Psoas muscle (tissue), 7 donors: ENCODE measurements at regions not wholly inside any gene's neighbourhood (a gene's known extent, or its start where the extent isn't known, plus 50 kb on each side); places are given as distances from the start of the nearest gene placed in this dataset.

ENCODE experiments used
- ATAC-seq, 4 donors: fragments of 200-7000 bp; cut with Tn5 transposase; one replicate each; pipeline ENCODE4 v1.9.1; 2020; ENCODE audit warnings: moderate library complexity in 3 of 4, mild to moderate bottlenecking in 2 of 4
- DNase-seq, 2 donors: peaks; one replicate each; pipeline ENCODE4 v3.0.0-alpha.2; 2020
- H3K27ac ChIP-seq: fragments of 200-600 bp; one replicate; pipeline ENCODE4 v1.8.0; 2022
- H3K27me3 ChIP-seq, 3 donors: fragments of 200-600 bp in 1 of 3; one replicate each; pipeline versions ENCODE4 v1.6.1 to v1.8.0; 2013 to 2022; ENCODE audit warnings: low read length in 2 of 3, mild to moderate bottlenecking in 2 of 3, moderate library complexity in 1 of 3; ENCODE audit not compliant: insufficient read depth in 3 of 3
- H3K36me3 ChIP-seq, 2 donors: fragments of 200-600 bp in 1 of 2; one replicate each; pipeline versions ENCODE4 v1.6.1 to v1.8.0; 2013 to 2022; ENCODE audit warnings: low read depth in 1 of 2, mild to moderate bottlenecking in 1 of 2, moderate library complexity in 1 of 2; ENCODE audit not compliant: insufficient read depth in 1 of 2
- H3K4me1 ChIP-seq: fragments of 200-600 bp; one replicate; pipeline ENCODE4 v1.8.0; 2022
- H3K4me3 ChIP-seq: fragments of 200-600 bp; one replicate; pipeline ENCODE4 v1.8.0; 2022; ENCODE audit warnings: mild to moderate bottlenecking
- H3K9me3 ChIP-seq: fragments of 200-600 bp; one replicate; pipeline ENCODE4 v1.8.0; 2022
- CTCF ChIP-seq: fragments of 200-600 bp; IDR thresholded peaks from one replicate; pipeline ENCODE4 v1.8.0; 2022; ENCODE audit warnings: antibody characterized with exemption
- WGBS, 3 donors: extraction: QIAGEN DNeasy Blood & Tissue Kit; methylation state at CpG; one replicate each; pipeline versions ENCODE4 v1.1.6 to v1.1.7; 2013; 5-methylcytosine and 5-hydroxymethylcytosine counted together
- intact Hi-C, 2 donors: fragments of 100-400 bp; cut with DNase I; formaldehyde crosslinking; loops; one replicate each; pipeline versions ENCODE4 v1.11.0 to v1.14.2; 2022
- donor health status: healthy with polysubstance abuse.
- donor health status: DM: no; HTN: no; CAD: no; lungs with moderate emphysema.
- donor health status: Bipolar disorder and iron deficiency.
- donor health status: healthy.
- donor health status: DM: yes; HTN: yes; CAD: no.
- donor health status: DM: no; HTN: no; CAD: no.
- donor health status: DM: yes; HTN: yes; CAD: no.

- Histone ChIP-seq H3K4me3 (no peak overlapping the region), H3K9me3 (no peaks in the 10 kb centered on the region), H3K27me3 (no peaks in the 10 kb centered on the region), H3K27ac (no peak overlapping the region), H3K4me1 (peaks cover 25% of the 10 kb centered on the region), H3K36me3 (no peaks in the 10 kb centered on the region)
- no peak for DNase-seq
- intact Hi-C loops: no loop called here
- no peak for TF ChIP-seq CTCF
- WGBS, 3 donors: 83 to 86% (median 84%) methylated on average over 16 of the region's 16 CpGs
- ATAC-seq: no peak
Measured at GRCh38 chr17:77455891-77456260, 315.1 kb downstream of the SEC14L1 start.

- WGBS, 3 donors: 93 to 96% (median 93%) methylated on average over 17 to 18 of the region's 18 CpGs
- intact Hi-C loops: no loop called here
- ATAC-seq (no peak), DNase-seq (no peak)
- Histone ChIP-seq H3K27ac (no peak overlapping the region), H3K36me3 (no peaks in the 10 kb centered on the region), H3K4me1 (peaks cover 24% of the 10 kb centered on the region), H3K9me3 (no peaks in the 10 kb centered on the region), H3K27me3 (no peaks in the 10 kb centered on the region), H3K4me3 (no peak overlapping the region)
- no peak for TF ChIP-seq CTCF
Measured at GRCh38 chr17:77456271-77456950, 315.6 kb downstream of the SEC14L1 start.

GRCh38 chr17:77456951-77457548 lies 316.3 kb downstream of the SEC14L1 start:
- no peak for DNase-seq

GRCh38 chr17:77457572-77458201 lies 316.9 kb downstream of the SEC14L1 start:
- no peaks in the 10 kb centered on the region for H3K27me3 ChIP-seq
- DNase-seq (no peak), ATAC-seq (no peak)
- intact Hi-C loops: no loop called here
- no peak overlapping the region for H3K4me3 ChIP-seq
- 80 to 85% (median 83%) methylated on average over 14 of the region's 14 CpGs for WGBS, 3 donors
- H3K9me3 ChIP-seq: no peaks in the 10 kb centered on the region
- H3K36me3 ChIP-seq: no peaks in the 10 kb centered on the region
- no peak overlapping the region for H3K27ac ChIP-seq
- no peak for TF ChIP-seq CTCF
- peaks cover 22% of the 10 kb centered on the region for H3K4me1 ChIP-seq

More at GRCh38 chr17:77456951-77457548, 316.3 kb downstream of the SEC14L1 start:
- H3K27ac ChIP-seq: no peak overlapping the region
- no peaks in the 10 kb centered on the region for H3K27me3 ChIP-seq
- intact Hi-C loops: no loop called here
- WGBS, 3 donors: 83 to 89% (median 88%) methylated on average over 18 of the region's 18 CpGs
- no peak for ATAC-seq
- H3K4me3 ChIP-seq: no peak overlapping the region
- no peaks in the 10 kb centered on the region for H3K36me3 ChIP-seq
- peaks cover 23% of the 10 kb centered on the region for H3K4me1 ChIP-seq
- H3K9me3 ChIP-seq: no peaks in the 10 kb centered on the region
- no peak for TF ChIP-seq CTCF
